ENCODE measurements at regions not wholly inside any gene's neighbourhood (a gene's known extent, or its start where the extent isn't known, plus 50 kb on each side); places are given as distances from the start of the nearest gene placed in this dataset.

- Histone ChIP-seq H3K27me3 (ENCODE audit: control insufficient read depth, low read length) (no peaks in the 10 kb centered on the region), H3K79me2 (ENCODE audit: control insufficient read depth, low read length) (no peaks in the 10 kb centered on the region), H3K9me2 (replicated peaks; ENCODE audit: control insufficient read depth, low read length) (no peaks in the 10 kb centered on the region), H3K4me1 (ENCODE audit: control insufficient read depth, low read length) (no peaks in the 10 kb centered on the region), H3F3A (ENCODE audit: control insufficient read depth, insufficient read depth) (no peaks in the 10 kb centered on the region), H3K27ac (ENCODE audit: low read depth, low read length) (no peak overlapping the region), H3K9me3 (ENCODE audit: control insufficient read depth, insufficient read depth, low read length) (no peaks in the 10 kb centered on the region), H3K4me2 (ENCODE audit: low read length) (no peak overlapping the region), H3K4me3 (ENCODE audit: low read length) (no peak overlapping the region), H4K20me1 (ENCODE audit: control insufficient read depth, insufficient read depth, low read depth, low read length) (no peaks in the 10 kb centered on the region), H3K36me3 (ENCODE audit: control insufficient read depth, low read length) (no peaks in the 10 kb centered on the region)
- TF ChIP-seq CTCF (IDR thresholded peaks at IDR 0.05; ENCODE audit: low read depth, low read length, poor library complexity, severe bottlenecking) (no peak), EZH2phosphoT487 (IDR thresholded peaks at IDR 0.05; ENCODE audit: borderline replicate concordance, low read length) (no peak)
These were observed 1104.9 kb downstream of the NSUN3 start for GRCh38 chr3:95167748-95168147.

GRCh38 chr3:95168526-95168925, 1105.7 kb downstream of the NSUN3 start:
- H3K4me1 ChIP-seq (ENCODE audit: control insufficient read depth, low read length) = no peaks in the 10 kb centered on the region
- no peaks in the 10 kb centered on the region for H3F3A ChIP-seq (ENCODE audit: control insufficient read depth, insufficient read depth)
- no peaks in the 10 kb centered on the region for H3K27me3 ChIP-seq (ENCODE audit: control insufficient read depth, low read length)
- no peak overlapping the region for H3K4me3 ChIP-seq (ENCODE audit: low read length)
- no peaks in the 10 kb centered on the region for H3K36me3 ChIP-seq (ENCODE audit: control insufficient read depth, low read length)
- H3K79me2 ChIP-seq (ENCODE audit: control insufficient read depth, low read length) = no peaks in the 10 kb centered on the region
- no peaks in the 10 kb centered on the region for H4K20me1 ChIP-seq (ENCODE audit: control insufficient read depth, insufficient read depth, low read depth, low read length)
- TF ChIP-seq EZH2phosphoT487 (IDR thresholded peaks at IDR 0.05; ENCODE audit: borderline replicate concordance, low read length) (no peak), CTCF (IDR thresholded peaks at IDR 0.05; ENCODE audit: low read depth, low read length, poor library complexity, severe bottlenecking) (no peak)
- no peak overlapping the region for H3K27ac ChIP-seq (ENCODE audit: low read depth, low read length)
- no peaks in the 10 kb centered on the region for H3K9me3 ChIP-seq (ENCODE audit: control insufficient read depth, insufficient read depth, low read length)
- no peaks in the 10 kb centered on the region for H3K9me2 ChIP-seq (replicated peaks; ENCODE audit: control insufficient read depth, low read length)
- H3K4me2 ChIP-seq (ENCODE audit: low read length) = no peak overlapping the region

DNA sequence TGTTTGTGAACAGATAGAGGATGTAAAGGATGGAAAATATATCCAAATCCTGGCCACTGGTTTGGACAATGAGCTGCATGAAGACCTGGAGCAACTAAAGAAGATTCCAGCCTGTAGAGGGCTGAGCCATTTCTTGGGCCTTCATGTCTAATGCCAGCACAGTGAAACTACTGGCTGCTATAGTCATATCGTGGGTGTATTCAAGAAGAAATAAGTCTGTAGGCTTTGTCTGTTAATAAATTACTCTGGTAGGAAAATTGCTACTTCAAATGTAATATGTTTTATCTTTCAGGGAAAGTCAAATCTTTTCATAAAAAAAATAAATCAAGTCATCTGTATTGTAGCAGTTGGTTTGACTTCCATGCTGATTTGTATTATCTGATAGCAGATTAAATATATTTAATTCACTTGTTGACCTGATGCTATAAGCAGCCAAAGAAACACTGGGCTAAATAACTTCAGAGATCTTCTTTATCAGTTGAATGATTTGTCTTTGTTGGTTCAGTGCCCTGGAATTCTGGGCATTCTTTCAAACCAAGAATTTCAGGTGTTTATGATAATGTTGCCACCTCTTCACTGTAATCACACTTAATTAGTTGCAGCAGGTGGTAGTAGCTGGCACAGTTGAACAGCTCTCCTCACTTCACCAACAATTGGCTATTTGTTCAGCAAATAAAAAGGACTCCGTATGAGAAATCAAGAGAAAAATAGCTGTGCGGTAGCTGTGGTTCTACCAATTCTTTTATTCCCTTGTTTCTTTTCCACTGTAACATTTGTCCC, 1109.5 kb downstream of the NSUN3 start:
- H3K9me3 ChIP-seq (ENCODE audit: control insufficient read depth, insufficient read depth, low read length) = no peaks in the 10 kb centered on the region
- no peaks in the 10 kb centered on the region for H3K36me3 ChIP-seq (ENCODE audit: control insufficient read depth, low read length)
- H3K27ac ChIP-seq (ENCODE audit: low read depth, low read length) = no peak overlapping the region
- H3K4me3 ChIP-seq (ENCODE audit: low read length) = no peak overlapping the region
- no peaks in the 10 kb centered on the region for H4K20me1 ChIP-seq (ENCODE audit: control insufficient read depth, insufficient read depth, low read depth, low read length)
- no peaks in the 10 kb centered on the region for H3K9me2 ChIP-seq (replicated peaks; ENCODE audit: control insufficient read depth, low read length)
- no peak overlapping the region for H3K4me2 ChIP-seq (ENCODE audit: low read length)
- no peaks in the 10 kb centered on the region for H3K4me1 ChIP-seq (ENCODE audit: control insufficient read depth, low read length)
- H3F3A ChIP-seq (ENCODE audit: control insufficient read depth, insufficient read depth) = no peaks in the 10 kb centered on the region
- H3K27me3 ChIP-seq (ENCODE audit: control insufficient read depth, low read length) = no peaks in the 10 kb centered on the region
- no peaks in the 10 kb centered on the region for H3K79me2 ChIP-seq (ENCODE audit: control insufficient read depth, low read length)
- TF ChIP-seq EZH2phosphoT487 (IDR thresholded peaks at IDR 0.05; ENCODE audit: borderline replicate concordance, low read length) = no peak
- no peak for TF ChIP-seq CTCF (IDR thresholded peaks at IDR 0.05; ENCODE audit: low read depth, low read length, poor library complexity, severe bottlenecking)

All from DOHH2 (cell line).